ENCODE measurements at regions not wholly inside any gene's neighbourhood (a gene's known extent, or its start where the extent isn't known, plus 50 kb on each side); places are given as distances from the start of the nearest gene placed in this dataset.

- DNase-seq = no peak
- H3K27ac ChIP-seq = no peak overlapping the region
- H3K9me3 ChIP-seq = no peaks in the 10 kb centered on the region
- H3K27me3 ChIP-seq = no peaks in the 10 kb centered on the region
- intact Hi-C loops (cut with DNase I) = no loop called here
- WGBS, 3 donors = 65 to 69% (median 68%) methylated on average over 5 of the region's 5 CpGs
- H3K4me1 ChIP-seq (ENCODE audit: insufficient read depth) = no peaks in the 10 kb centered on the region
- no peak overlapping the region for H3K4me3 ChIP-seq
- TF ChIP-seq EP300 (IDR thresholded peaks at IDR 0.05) (no peak), CTCF (IDR thresholded peaks at IDR 0.05) (no peak), POLR2A (IDR thresholded peaks at IDR 0.05) (no peak)
- no peaks in the 10 kb centered on the region for H3K36me3 ChIP-seq
Measured at GRCh38 chr4:154004016-154004415, 215.1 kb upstream of the SFRP2 start.

- DNase-seq = no peak
- H3K4me1 ChIP-seq (ENCODE audit: insufficient read depth) = no peaks in the 10 kb centered on the region
- no peak overlapping the region for H3K27ac ChIP-seq
- no peaks in the 10 kb centered on the region for H3K9me3 ChIP-seq
- no peaks in the 10 kb centered on the region for H3K36me3 ChIP-seq
- no peaks in the 10 kb centered on the region for H3K27me3 ChIP-seq
- H3K4me3 ChIP-seq = no peak overlapping the region
- 76 to 94% (median 86%) methylated on average over 1 of the region's 1 CpG for WGBS, 3 donors
- intact Hi-C loops (cut with DNase I) = no loop called here
- no peak for TF ChIP-seq EP300 (IDR thresholded peaks at IDR 0.05)
- TF ChIP-seq POLR2A (IDR thresholded peaks at IDR 0.05) = no peak
- TF ChIP-seq CTCF (IDR thresholded peaks at IDR 0.05) = no peak
Measured at GRCh38 chr4:154003378-154003777, 214.5 kb upstream of the SFRP2 start.

GRCh38 chr4:154001193-154001592, 212.3 kb upstream of the SFRP2 start:
- Histone ChIP-seq H3K36me3 (no peaks in the 10 kb centered on the region), H3K27me3 (no peaks in the 10 kb centered on the region), H3K4me1 (ENCODE audit: insufficient read depth) (no peaks in the 10 kb centered on the region), H3K9me3 (no peaks in the 10 kb centered on the region), H3K27ac (no peak overlapping the region), H3K4me3 (no peak overlapping the region)
- TF ChIP-seq POLR2A (IDR thresholded peaks at IDR 0.05) (no peak), EP300 (IDR thresholded peaks at IDR 0.05) (no peak), CTCF (IDR thresholded peaks at IDR 0.05) (no peak)
- intact Hi-C loops (cut with DNase I) = no loop called here
- DNase-seq = no peak

- DNase-seq = no peak
- Histone ChIP-seq H3K27me3 (no peaks in the 10 kb centered on the region), H3K4me1 (ENCODE audit: insufficient read depth) (no peaks in the 10 kb centered on the region), H3K36me3 (no peaks in the 10 kb centered on the region), H3K9me3 (no peaks in the 10 kb centered on the region), H3K4me3 (no peak overlapping the region), H3K27ac (no peak overlapping the region)
- no peak for TF ChIP-seq EP300 (IDR thresholded peaks at IDR 0.05)
- no peak for TF ChIP-seq CTCF (IDR thresholded peaks at IDR 0.05)
- TF ChIP-seq POLR2A (IDR thresholded peaks at IDR 0.05) = no peak
- WGBS, 3 donors = 67 to 96% (median 72%) methylated on average over 4 of the region's 4 CpGs
- intact Hi-C loops (cut with DNase I) = no loop called here
Measured at GRCh38 chr4:153997516-153997915, 208.6 kb upstream of the SFRP2 start.

- Histone ChIP-seq H3K27ac (no peak overlapping the region), H3K9me3 (no peaks in the 10 kb centered on the region), H3K4me1 (ENCODE audit: insufficient read depth) (no peaks in the 10 kb centered on the region), H3K36me3 (no peaks in the 10 kb centered on the region), H3K27me3 (no peaks in the 10 kb centered on the region), H3K4me3 (no peak overlapping the region)
- intact Hi-C loops (cut with DNase I) = no loop called here
- DNase-seq = no peak
- WGBS, 3 donors = 83 to 94% (median 85%) methylated on average over 2 of the region's 2 CpGs
- TF ChIP-seq EP300 (IDR thresholded peaks at IDR 0.05) (no peak), POLR2A (IDR thresholded peaks at IDR 0.05) (no peak), CTCF (IDR thresholded peaks at IDR 0.05) (no peak)
Measured at GRCh38 chr4:153989505-153989904, 200.6 kb upstream of the SFRP2 start.

All from ovary (tissue), 7 donors.